HG03571 (cell line): ENCODE measurements at regions not wholly inside any gene's neighbourhood (a gene's known extent, or its start where the extent isn't known, plus 50 kb on each side); places are given as distances from the start of the nearest gene placed in this dataset.
A peak's percentile ranks its signal among the peaks of the same experiment; 100 is the strongest.

Experiments used
- ATAC-seq: cut with Tn5 transposase; IDR thresholded peaks from one replicate; pipeline ENCODE4 v1.9.1; 2021; ENCODE audit not compliant: unreplicated experiment

GRCh38 chr15:37691911-37692310, 242.5 kb upstream of the TMCO5A start:
- ATAC-seq = no peak

- no peak for ATAC-seq
Observed at GRCh38 chr15:37693926-37694325, 240.5 kb upstream of the TMCO5A start.

GRCh38 chr15:37695719-37696118, 238.7 kb upstream of the TMCO5A start:
- no peak for ATAC-seq

- no peak for ATAC-seq
Observed at GRCh38 chr15:37698679-37699078, 235.8 kb upstream of the TMCO5A start.

- ATAC-seq = no peak
Observed at GRCh38 chr15:37701230-37701629, 233.2 kb upstream of the TMCO5A start.

- ATAC-seq = no peak
Observed at GRCh38 chr15:37709669-37710068, 224.8 kb upstream of the TMCO5A start.

- ATAC-seq = no peak
Observed at GRCh38 chr15:37715101-37715500, 219.3 kb upstream of the TMCO5A start.

- no peak for ATAC-seq
Observed at GRCh38 chr15:37720267-37720666, 214.2 kb upstream of the TMCO5A start.

GRCh38 chr15:37731146-37731746, 203.2 kb upstream of the TMCO5A start:
- no peak for ATAC-seq

- ATAC-seq = no peak
Observed at GRCh38 chr15:37733628-37734027, 200.8 kb upstream of the TMCO5A start.

GRCh38 chr15:37740623-37741141, 193.8 kb upstream of the TMCO5A start:
- ATAC-seq = no peak

GRCh38 chr15:37743826-37744225, 190.6 kb upstream of the TMCO5A start:
- no peak for ATAC-seq

- no peak for ATAC-seq
Observed at GRCh38 chr15:37744521-37744920, 189.9 kb upstream of the TMCO5A start.

- no peak for ATAC-seq
Observed at GRCh38 chr15:37751401-37751800, 183.0 kb upstream of the TMCO5A start.

GRCh38 chr15:37756407-37756806, 178.0 kb upstream of the TMCO5A start:
- ATAC-seq = no peak

GRCh38 chr15:37758412-37758811, 176.0 kb upstream of the TMCO5A start:
- no peak for ATAC-seq

GRCh38 chr15:37764733-37765191, 169.7 kb upstream of the TMCO5A start:
- peak; percentile 83 for ATAC-seq

- no peak for ATAC-seq
Observed at GRCh38 chr15:37765786-37766185, 168.7 kb upstream of the TMCO5A start.

GRCh38 chr15:37767841-37768455, 166.5 kb upstream of the TMCO5A start:
- no peak for ATAC-seq

GRCh38 chr15:37771465-37771864, 163.0 kb upstream of the TMCO5A start:
- ATAC-seq = no peak

- no peak for ATAC-seq
Observed at GRCh38 chr15:37773111-37773860, 161.2 kb upstream of the TMCO5A start.

- no peak for ATAC-seq
Observed at GRCh38 chr15:37774961-37775360, 159.5 kb upstream of the TMCO5A start.
